Upper lobe of right lung (tissue), 1 donor: ENCODE measurements at regions not wholly inside any gene's neighbourhood (a gene's known extent, or its start where the extent isn't known, plus 50 kb on each side); places are given as distances from the start of the nearest gene placed in this dataset.

Experiments
- ATAC-seq: fragments of 200-7000 bp; cut with Tn5 transposase; one replicate; pipeline ENCODE4 v1.9.1; 2020; ENCODE audit warnings: mild to moderate bottlenecking, moderate library complexity
- DNase-seq: peaks from one replicate; pipeline ENCODE4 v3.0.0-alpha.2; 2020
- H3K27ac ChIP-seq: fragments of 200-600 bp; one replicate; pipeline ENCODE4 v1.8.0; 2022
- H3K27me3 ChIP-seq: fragments of 200-600 bp; one replicate; pipeline ENCODE4 v1.8.0; 2022; ENCODE audit warnings: mild to moderate bottlenecking
- H3K36me3 ChIP-seq: fragments of 200-600 bp; one replicate; pipeline ENCODE4 v1.8.0; 2022
- H3K4me1 ChIP-seq: fragments of 200-600 bp; one replicate; pipeline ENCODE4 v1.8.0; 2022
- H3K4me3 ChIP-seq: fragments of 200-600 bp; one replicate; pipeline ENCODE4 v1.8.0; 2022; ENCODE audit warnings: mild to moderate bottlenecking
- H3K9me3 ChIP-seq: fragments of 200-600 bp; one replicate; pipeline ENCODE4 v1.8.0; 2022
- CTCF ChIP-seq: fragments of 200-600 bp; IDR thresholded peaks from one replicate; pipeline ENCODE4 v1.8.0; 2022; ENCODE audit warnings: antibody characterized with exemption
- intact Hi-C: fragments of 100-400 bp; cut with DNase I; formaldehyde crosslinking; loops from one replicate; pipeline ENCODE4 v1.11.0; 2022
- donor health status: DM: no; HTN: yes; CAD: no; lungs with severe emphysema.

GRCh38 chr14:32006263-32007110 is 70.6 kb upstream of the ARHGAP5 start:
- ATAC-seq (peak; percentile 37), DNase-seq (no peak)
- H3K27me3 ChIP-seq: no peaks in the 10 kb centered on the region
- no peaks in the 10 kb centered on the region for H3K36me3 ChIP-seq
- no peak overlapping the region for H3K27ac ChIP-seq
- no peaks in the 10 kb centered on the region for H3K4me1 ChIP-seq
- intact Hi-C loops: no loop called here
- no peak overlapping the region for H3K4me3 ChIP-seq
- no peaks in the 10 kb centered on the region for H3K9me3 ChIP-seq
- TF ChIP-seq CTCF: no peak

GRCh38 chr14:32007755-32008362 is 69.2 kb upstream of the ARHGAP5 start:
- Histone ChIP-seq H3K9me3 (no peaks in the 10 kb centered on the region), H3K27ac (no peak overlapping the region), H3K4me1 (no peaks in the 10 kb centered on the region), H3K4me3 (no peak overlapping the region), H3K27me3 (no peaks in the 10 kb centered on the region), H3K36me3 (no peaks in the 10 kb centered on the region)
- no peak for TF ChIP-seq CTCF
- ATAC-seq (no peak), DNase-seq (no peak)
- intact Hi-C loops: no loop called here

DNA sequence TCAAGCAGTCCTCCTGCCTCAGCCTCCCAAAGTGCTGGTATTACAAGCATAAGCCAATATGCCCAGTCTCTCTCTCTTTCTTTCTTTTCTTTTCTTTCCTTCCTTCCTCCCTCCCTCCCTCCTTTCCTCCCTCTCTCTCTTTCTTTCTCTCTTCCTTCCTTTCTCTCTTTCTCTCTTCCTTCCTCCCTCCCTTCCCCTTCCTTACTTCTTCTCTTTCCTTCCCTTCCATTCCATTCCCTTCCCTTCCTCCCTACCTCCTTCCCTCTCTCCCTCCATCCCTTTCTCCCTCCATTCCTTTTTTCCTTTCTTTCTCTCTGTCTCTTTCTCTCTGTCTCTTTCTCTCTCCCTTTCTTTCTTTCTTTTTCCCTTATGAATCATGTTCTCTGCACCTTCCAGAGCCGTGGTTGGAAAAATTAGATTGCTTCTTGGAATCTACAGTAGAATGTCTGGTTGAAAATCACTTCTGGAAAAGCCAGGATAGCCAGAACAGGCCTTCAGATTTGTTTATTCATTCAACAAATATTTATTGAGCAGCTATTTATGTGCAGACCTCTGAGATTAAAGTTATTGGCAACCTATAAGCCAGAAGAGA is 68.4 kb upstream of the ARHGAP5 start:
- Histone ChIP-seq H3K36me3 (no peaks in the 10 kb centered on the region), H3K4me3 (no peak overlapping the region), H3K9me3 (no peaks in the 10 kb centered on the region), H3K27me3 (no peaks in the 10 kb centered on the region), H3K4me1 (no peaks in the 10 kb centered on the region), H3K27ac (no peak overlapping the region)
- no peak for DNase-seq
- no peak for ATAC-seq
- no peak for TF ChIP-seq CTCF
- intact Hi-C loops: no loop called here

DNA sequence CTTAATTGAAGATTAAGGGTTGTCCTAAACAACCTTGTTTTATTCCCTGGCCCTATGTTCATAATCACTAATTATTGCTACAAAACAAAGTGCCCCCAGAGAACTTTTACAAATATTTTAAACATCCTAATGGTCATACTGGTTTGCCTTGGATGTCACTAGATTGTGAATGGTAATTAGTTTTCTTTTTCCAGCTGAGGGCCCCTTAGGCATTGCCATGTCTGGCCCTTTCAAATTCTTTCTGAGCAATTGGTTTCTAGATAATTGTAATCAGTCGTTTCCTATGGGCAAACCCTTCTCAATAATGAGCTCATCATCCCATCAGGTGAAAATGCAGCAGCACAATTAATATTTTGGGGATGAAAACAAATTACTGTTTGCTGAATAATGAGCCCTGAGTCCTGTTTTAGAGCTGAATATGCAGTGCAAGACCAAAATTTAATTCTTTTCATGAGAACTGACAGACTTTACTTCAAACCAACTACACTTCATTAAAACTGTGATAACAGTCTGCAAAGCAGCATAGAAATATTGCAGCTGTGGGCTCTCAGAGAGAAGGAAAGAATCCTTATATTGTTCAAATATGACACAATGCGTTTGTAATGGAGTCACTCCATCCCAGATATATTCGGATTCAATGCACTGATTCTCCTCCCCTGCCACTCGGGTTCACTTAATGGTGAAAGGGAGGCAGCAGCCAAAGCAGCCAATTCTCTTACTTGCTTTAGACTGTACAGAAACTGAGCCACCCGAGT is 67.7 kb upstream of the ARHGAP5 start:
- no peak overlapping the region for H3K4me3 ChIP-seq
- no peak for TF ChIP-seq CTCF
- no peak overlapping the region for H3K27ac ChIP-seq
- no peaks in the 10 kb centered on the region for H3K9me3 ChIP-seq
- no peaks in the 10 kb centered on the region for H3K27me3 ChIP-seq
- no peak for DNase-seq
- ATAC-seq: no peak
- no peaks in the 10 kb centered on the region for H3K36me3 ChIP-seq
- intact Hi-C loops: no loop called here
- H3K4me1 ChIP-seq: no peaks in the 10 kb centered on the region

- intact Hi-C loops: no loop called here
- H3K27ac ChIP-seq: no peak overlapping the region
- no peak for TF ChIP-seq CTCF
- H3K36me3 ChIP-seq: no peaks in the 10 kb centered on the region
- no peaks in the 10 kb centered on the region for H3K9me3 ChIP-seq
- DNase-seq: no peak
- no peaks in the 10 kb centered on the region for H3K27me3 ChIP-seq
- ATAC-seq: no peak
- no peaks in the 10 kb centered on the region for H3K4me1 ChIP-seq
- H3K4me3 ChIP-seq: no peak overlapping the region
Observed at GRCh38 chr14:32009976-32010581, 67.0 kb upstream of the ARHGAP5 start.
